Ectodermal cell (in vitro differentiated cells): ENCODE measurements at regions not wholly inside any gene's neighbourhood (a gene's known extent, or its start where the extent isn't known, plus 50 kb on each side); places are given as distances from the start of the nearest gene placed in this dataset.

ENCODE experiments used
- H3K27ac ChIP-seq: 2 replicates; pipeline ENCODE4 v1.7.0; 2013; ENCODE audit warnings: mild to moderate bottlenecking, low read depth, low read length; ENCODE audit not compliant: insufficient read depth, poor library complexity, severe bottlenecking
- H3K27me3 ChIP-seq: 2 replicates; pipeline ENCODE4 v1.7.0; 2013; ENCODE audit warnings: mild to moderate bottlenecking, low read length; ENCODE audit not compliant: insufficient read depth, control insufficient read depth, poor library complexity, severe bottlenecking
- H3K36me3 ChIP-seq: one replicate; pipeline ENCODE4 v1.7.0; 2013; ENCODE audit warnings: low read length; ENCODE audit not compliant: control insufficient read depth, insufficient read depth
- H3K4me1 ChIP-seq: one replicate; pipeline ENCODE4 v1.7.0; 2013; ENCODE audit warnings: low read length; ENCODE audit not compliant: control insufficient read depth, insufficient read depth
- H3K4me3 ChIP-seq: 2 replicates; pipeline ENCODE4 v1.7.0; 2013; ENCODE audit warnings: low read depth, low read length, control low read depth; ENCODE audit not compliant: insufficient read depth
- H3K9me3 ChIP-seq: 2 replicates; pipeline ENCODE4 v1.7.0; 2013; ENCODE audit warnings: mild to moderate bottlenecking, low read length, moderate library complexity; ENCODE audit not compliant: control insufficient read depth
- WGBS, 2 experiments: methylation state at CpG; one replicate each; pipeline ENCODE4 v1.1.7; 2013; ENCODE audit warnings: missing lambda C conversion rate in 2 of 2; 5-methylcytosine and 5-hydroxymethylcytosine counted together

GRCh38 chr14:26939755-26940154 is 341.9 kb upstream of the NOVA1 start:
- no peak overlapping the region for H3K4me3 ChIP-seq
- H3K4me1 ChIP-seq: no peaks in the 10 kb centered on the region
- no peaks in the 10 kb centered on the region for H3K27me3 ChIP-seq
- 88 to 90% methylated on average over 2 of the region's 2 CpGs for WGBS, 2 experiments
- no peak overlapping the region for H3K27ac ChIP-seq
- no peaks in the 10 kb centered on the region for H3K9me3 ChIP-seq
- H3K36me3 ChIP-seq: no peaks in the 10 kb centered on the region

- Histone ChIP-seq H3K27me3 (no peaks in the 10 kb centered on the region), H3K36me3 (no peaks in the 10 kb centered on the region), H3K4me3 (no peak overlapping the region), H3K9me3 (no peaks in the 10 kb centered on the region), H3K27ac (no peak overlapping the region), H3K4me1 (no peaks in the 10 kb centered on the region)
- 81 to 96% methylated on average over 1 to 2 of the region's 2 CpGs for WGBS, 2 experiments
Observed at GRCh38 chr14:26941521-26941920, 343.7 kb upstream of the NOVA1 start.

- no peaks in the 10 kb centered on the region for H3K4me1 ChIP-seq
- H3K27ac ChIP-seq: no peak overlapping the region
- H3K4me3 ChIP-seq: no peak overlapping the region
- H3K36me3 ChIP-seq: no peaks in the 10 kb centered on the region
- 92 to 100% methylated on average over 1 of the region's 1 CpG for WGBS, 2 experiments
- no peaks in the 10 kb centered on the region for H3K27me3 ChIP-seq
- no peaks in the 10 kb centered on the region for H3K9me3 ChIP-seq
Observed at GRCh38 chr14:26947265-26947664, 349.4 kb upstream of the NOVA1 start.

- H3K4me3 ChIP-seq: no peak overlapping the region
- H3K36me3 ChIP-seq: no peaks in the 10 kb centered on the region
- no peak overlapping the region for H3K27ac ChIP-seq
- H3K4me1 ChIP-seq: no peaks in the 10 kb centered on the region
- 85 to 96% methylated on average over 1 to 2 of the region's 2 CpGs for WGBS, 2 experiments
- no peaks in the 10 kb centered on the region for H3K27me3 ChIP-seq
- no peaks in the 10 kb centered on the region for H3K9me3 ChIP-seq
Observed at GRCh38 chr14:26959437-26959836, 361.6 kb upstream of the NOVA1 start.

GRCh38 chr14:26959972-26960660 is 362.3 kb upstream of the NOVA1 start:
- WGBS, 2 experiments: 79 to 80% methylated on average over 10 of the region's 10 CpGs
- Histone ChIP-seq H3K27me3 (no peaks in the 10 kb centered on the region), H3K9me3 (no peaks in the 10 kb centered on the region), H3K27ac (no peak overlapping the region), H3K4me1 (no peaks in the 10 kb centered on the region), H3K4me3 (no peak overlapping the region), H3K36me3 (no peaks in the 10 kb centered on the region)

GRCh38 chr14:26963711-26964110 is 365.9 kb upstream of the NOVA1 start:
- Histone ChIP-seq H3K4me1 (no peaks in the 10 kb centered on the region), H3K4me3 (no peak overlapping the region), H3K27me3 (no peaks in the 10 kb centered on the region), H3K9me3 (no peaks in the 10 kb centered on the region), H3K27ac (no peak overlapping the region), H3K36me3 (no peaks in the 10 kb centered on the region)
- WGBS, 2 experiments: 81 to 84% methylated on average over 2 to 4 of the region's 4 CpGs

GRCh38 chr14:26965490-26965889 is 367.7 kb upstream of the NOVA1 start:
- H3K27me3 ChIP-seq: no peaks in the 10 kb centered on the region
- H3K9me3 ChIP-seq: no peaks in the 10 kb centered on the region
- H3K4me1 ChIP-seq: no peaks in the 10 kb centered on the region
- H3K4me3 ChIP-seq: no peak overlapping the region
- H3K27ac ChIP-seq: no peak overlapping the region
- WGBS, 2 experiments: 85 to 87% methylated on average over 7 of the region's 7 CpGs
- H3K36me3 ChIP-seq: no peaks in the 10 kb centered on the region

- no peak overlapping the region for H3K4me3 ChIP-seq
- WGBS, 2 experiments: 64 to 73% methylated on average over 3 of the region's 3 CpGs
- no peaks in the 10 kb centered on the region for H3K27me3 ChIP-seq
- H3K4me1 ChIP-seq: no peaks in the 10 kb centered on the region
- no peak overlapping the region for H3K27ac ChIP-seq
- H3K9me3 ChIP-seq: no peaks in the 10 kb centered on the region
- no peaks in the 10 kb centered on the region for H3K36me3 ChIP-seq
Observed at GRCh38 chr14:26966908-26967307, 369.1 kb upstream of the NOVA1 start.

- WGBS, 2 experiments: 77 to 82% methylated on average over 1 of the region's 1 CpG
- Histone ChIP-seq H3K27me3 (no peaks in the 10 kb centered on the region), H3K36me3 (no peaks in the 10 kb centered on the region), H3K27ac (no peak overlapping the region), H3K4me3 (no peak overlapping the region), H3K9me3 (no peaks in the 10 kb centered on the region), H3K4me1 (no peaks in the 10 kb centered on the region)
Observed at GRCh38 chr14:26974965-26975364, 377.1 kb upstream of the NOVA1 start.

- Histone ChIP-seq H3K4me3 (no peak overlapping the region), H3K4me1 (no peaks in the 10 kb centered on the region), H3K27ac (no peak overlapping the region), H3K27me3 (no peaks in the 10 kb centered on the region), H3K36me3 (no peaks in the 10 kb centered on the region), H3K9me3 (no peaks in the 10 kb centered on the region)
- WGBS, 2 experiments: 92 to 95% methylated on average over 4 of the region's 5 CpGs
Observed at GRCh38 chr14:26982071-26982470, 384.2 kb upstream of the NOVA1 start.
